OCI-LY3 (cell line): ENCODE measurements at regions not wholly inside any gene's neighbourhood (a gene's known extent, or its start where the extent isn't known, plus 50 kb on each side); places are given as distances from the start of the nearest gene placed in this dataset.

ENCODE experiments used
- H2AFZ ChIP-seq: fragments of 200-600, 300-600 bp; shearing (Covaris generic); 2 replicates; pipeline ENCODE4 v1.6.0; 2014; ENCODE audit warnings: antibody characterized with exemption, low read depth, low read length
- H3K27ac ChIP-seq: fragments of 200-600, 300-600 bp; sonication (generic); 2 replicates; pipeline ENCODE4 v1.5.1; 2014; ENCODE audit warnings: mild to moderate bottlenecking, low read length, moderate library complexity, mixed read lengths
- H3K27me3 ChIP-seq: fragments of 200-600, 300-600 bp; sonication (generic); 2 replicates; pipeline ENCODE4 v1.6.1; 2014; ENCODE audit warnings: low read depth, low read length, mixed read lengths
- H3K36me3 ChIP-seq: fragments of 200-600, 300-600 bp; sonication (generic); replicated peaks from 2 replicates; pipeline ENCODE3; 2014; ENCODE audit warnings: low read depth, low read length, mixed read lengths
- H3K4me1 ChIP-seq: fragments of 300-600, 200-600 bp; sonication (generic); 2 replicates; pipeline ENCODE4 v1.6.1; 2014; ENCODE audit warnings: low read length, mixed read lengths
- H3K4me2 ChIP-seq: fragments of 200-600, 300-600 bp; sonication (generic); 2 replicates; pipeline ENCODE4 v1.6.1; 2014; ENCODE audit warnings: low read length, mixed read lengths
- H3K4me3 ChIP-seq: fragments of 300-600, 200-600 bp; sonication (generic); 2 replicates; pipeline ENCODE4 v1.5.1; 2014; ENCODE audit warnings: antibody characterized with exemption, mild to moderate bottlenecking, low read length, moderate library complexity
- H3K79me2 ChIP-seq: fragments of 300-600, 200-600 bp; shearing (Covaris generic); 2 replicates; pipeline ENCODE4 v1.6.1; 2014; ENCODE audit warnings: mild to moderate bottlenecking, low read length, mixed read lengths
- H3K9ac ChIP-seq: fragments of 300-600, 200-600 bp; shearing (Covaris generic); 2 replicates; pipeline ENCODE4 v1.6.0; 2014; ENCODE audit warnings: mild to moderate bottlenecking, low read length, moderate library complexity
- H3K9me3 ChIP-seq: fragments of 200-600, 300-600 bp; shearing (Covaris generic); 2 replicates; pipeline ENCODE4 v1.6.1; 2014; ENCODE audit warnings: low read length, mixed read lengths; ENCODE audit not compliant: insufficient read depth
- H4K20me1 ChIP-seq: fragments of 200-600, 300-600 bp; sonication (generic); 2 replicates; pipeline ENCODE4 v1.6.1; 2016; ENCODE audit warnings: low read length, mixed read lengths; ENCODE audit not compliant: insufficient read depth
- EZH2phosphoT487 ChIP-seq: fragments of 200-600 bp; shearing (Covaris generic); IDR thresholded peaks from 2 replicates; pipeline ENCODE4 v1.6.1; 2018; ENCODE audit warnings: antibody characterized with exemption, mixed run types, low read depth
- TF ChIP-seq, protein P1 (sequence below): fragments of 200-600, 300-600 bp; sonication (generic); IDR thresholded peaks from 2 replicates; pipeline ENCODE4 v1.5.1; 2014; ENCODE audit warnings: antibody characterized with exemption, low read length, low read depth

DNA sequence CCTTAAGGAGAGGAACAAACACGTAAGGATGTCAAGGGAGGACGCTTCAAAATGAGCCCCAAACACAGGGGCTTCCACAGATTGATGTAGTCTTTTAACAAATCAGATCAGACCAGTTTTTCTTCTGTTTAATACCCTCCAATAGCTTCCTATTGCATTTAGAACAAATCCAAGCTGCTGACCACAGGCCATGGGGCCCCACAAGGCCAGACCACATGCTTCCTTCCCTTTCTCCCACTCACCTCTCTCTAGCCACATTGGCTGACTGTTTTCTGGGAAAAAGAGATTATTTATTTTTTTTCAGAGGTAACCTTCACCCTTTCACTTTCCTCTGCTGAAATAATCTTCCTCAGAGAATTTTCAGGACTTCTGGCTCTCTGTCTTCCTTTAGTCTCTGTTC lies 380.6 kb downstream of the SIPA1L2 start:
- no peaks in the 10 kb centered on the region for H3K9me3 ChIP-seq
- no peaks in the 10 kb centered on the region for H3K36me3 ChIP-seq
- 0 out of 2 replicates have a peak, but pooled peaks cover 6% of the 10 kb centered on the region for H3K27me3 ChIP-seq
- no peak overlapping the region for H2AFZ ChIP-seq
- no peak overlapping the region for H3K9ac ChIP-seq
- H4K20me1 ChIP-seq: no peaks in the 10 kb centered on the region
- no peak for TF ChIP-seq EZH2phosphoT487
- TF ChIP-seq, protein P1, sequence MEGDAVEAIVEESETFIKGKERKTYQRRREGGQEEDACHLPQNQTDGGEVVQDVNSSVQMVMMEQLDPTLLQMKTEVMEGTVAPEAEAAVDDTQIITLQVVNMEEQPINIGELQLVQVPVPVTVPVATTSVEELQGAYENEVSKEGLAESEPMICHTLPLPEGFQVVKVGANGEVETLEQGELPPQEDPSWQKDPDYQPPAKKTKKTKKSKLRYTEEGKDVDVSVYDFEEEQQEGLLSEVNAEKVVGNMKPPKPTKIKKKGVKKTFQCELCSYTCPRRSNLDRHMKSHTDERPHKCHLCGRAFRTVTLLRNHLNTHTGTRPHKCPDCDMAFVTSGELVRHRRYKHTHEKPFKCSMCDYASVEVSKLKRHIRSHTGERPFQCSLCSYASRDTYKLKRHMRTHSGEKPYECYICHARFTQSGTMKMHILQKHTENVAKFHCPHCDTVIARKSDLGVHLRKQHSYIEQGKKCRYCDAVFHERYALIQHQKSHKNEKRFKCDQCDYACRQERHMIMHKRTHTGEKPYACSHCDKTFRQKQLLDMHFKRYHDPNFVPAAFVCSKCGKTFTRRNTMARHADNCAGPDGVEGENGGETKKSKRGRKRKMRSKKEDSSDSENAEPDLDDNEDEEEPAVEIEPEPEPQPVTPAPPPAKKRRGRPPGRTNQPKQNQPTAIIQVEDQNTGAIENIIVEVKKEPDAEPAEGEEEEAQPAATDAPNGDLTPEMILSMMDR: no peak
- no peak overlapping the region for H3K4me3 ChIP-seq
- H3K4me1 ChIP-seq: no peaks in the 10 kb centered on the region
- no peaks in the 10 kb centered on the region for H3K79me2 ChIP-seq
- H3K27ac ChIP-seq: no peak overlapping the region
- H3K4me2 ChIP-seq: no peak overlapping the region

DNA sequence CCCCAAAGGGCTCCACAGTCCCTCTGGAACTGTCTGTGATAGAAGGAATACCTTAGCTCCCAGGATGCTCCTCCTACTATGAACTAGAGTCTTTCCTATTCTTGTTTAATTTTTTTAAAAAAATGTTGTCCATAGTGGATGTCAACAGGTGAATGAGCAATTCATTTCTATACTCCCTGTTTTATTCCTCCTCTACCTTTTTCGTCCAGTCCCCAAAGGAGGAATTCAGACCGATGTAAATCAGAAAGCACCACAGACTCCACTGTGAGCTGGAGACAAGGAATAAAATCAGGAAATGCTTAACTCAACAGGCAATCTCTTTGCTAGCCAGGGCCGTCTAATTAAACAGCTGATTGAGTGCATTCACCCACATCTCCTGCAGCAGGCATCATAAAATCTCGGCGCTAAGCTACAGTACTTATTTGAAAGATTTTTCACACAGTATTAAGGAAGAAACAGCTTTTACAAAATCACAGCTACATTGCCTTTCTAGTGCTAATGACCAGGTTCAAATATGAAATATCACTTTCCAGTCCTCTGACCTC lies 381.6 kb downstream of the SIPA1L2 start:
- no peak overlapping the region for H3K4me3 ChIP-seq
- H3K9me3 ChIP-seq: no peaks in the 10 kb centered on the region
- H2AFZ ChIP-seq: no peak overlapping the region
- TF ChIP-seq, protein P1: no peak
- no peak for TF ChIP-seq EZH2phosphoT487
- no peak overlapping the region for H3K27ac ChIP-seq
- H4K20me1 ChIP-seq: no peaks in the 10 kb centered on the region
- no peak overlapping the region for H3K4me2 ChIP-seq
- H3K4me1 ChIP-seq: no peaks in the 10 kb centered on the region
- no peak overlapping the region for H3K9ac ChIP-seq
- H3K36me3 ChIP-seq: no peaks in the 10 kb centered on the region
- H3K27me3 ChIP-seq: 0 out of 2 replicates have a peak, but pooled peaks cover 7% of the 10 kb centered on the region
- H3K79me2 ChIP-seq: no peaks in the 10 kb centered on the region

DNA sequence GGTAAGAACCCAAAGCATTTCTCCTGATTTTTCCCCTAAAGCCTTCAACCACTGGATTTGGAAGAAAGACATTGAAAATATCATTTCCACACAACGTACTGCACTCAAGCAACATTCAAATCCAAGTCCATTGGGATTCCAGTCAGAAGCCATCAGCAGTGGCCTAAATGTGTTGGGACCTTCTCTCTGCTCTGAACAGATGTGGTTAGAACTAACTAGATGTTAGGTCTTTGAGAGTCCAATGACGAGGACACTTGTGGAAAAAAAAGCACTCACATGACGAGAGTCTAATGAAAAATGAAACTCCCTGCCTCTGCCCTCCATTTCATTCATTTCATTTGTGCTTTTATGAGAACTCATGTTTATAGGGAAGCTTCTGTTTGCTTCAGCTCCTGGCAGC lies 382.3 kb downstream of the SIPA1L2 start:
- H3K9me3 ChIP-seq: no peaks in the 10 kb centered on the region
- no peak overlapping the region for H3K4me3 ChIP-seq
- no peak overlapping the region for H3K9ac ChIP-seq
- H3K4me1 ChIP-seq: no peaks in the 10 kb centered on the region
- no peak overlapping the region for H3K4me2 ChIP-seq
- no peaks in the 10 kb centered on the region for H3K36me3 ChIP-seq
- H2AFZ ChIP-seq: no peak overlapping the region
- 0 out of 2 replicates have a peak, but pooled peaks cover 7% of the 10 kb centered on the region for H3K27me3 ChIP-seq
- no peaks in the 10 kb centered on the region for H4K20me1 ChIP-seq
- no peak overlapping the region for H3K27ac ChIP-seq
- TF ChIP-seq EZH2phosphoT487: no peak
- TF ChIP-seq, protein P1: no peak
- H3K79me2 ChIP-seq: no peaks in the 10 kb centered on the region

DNA sequence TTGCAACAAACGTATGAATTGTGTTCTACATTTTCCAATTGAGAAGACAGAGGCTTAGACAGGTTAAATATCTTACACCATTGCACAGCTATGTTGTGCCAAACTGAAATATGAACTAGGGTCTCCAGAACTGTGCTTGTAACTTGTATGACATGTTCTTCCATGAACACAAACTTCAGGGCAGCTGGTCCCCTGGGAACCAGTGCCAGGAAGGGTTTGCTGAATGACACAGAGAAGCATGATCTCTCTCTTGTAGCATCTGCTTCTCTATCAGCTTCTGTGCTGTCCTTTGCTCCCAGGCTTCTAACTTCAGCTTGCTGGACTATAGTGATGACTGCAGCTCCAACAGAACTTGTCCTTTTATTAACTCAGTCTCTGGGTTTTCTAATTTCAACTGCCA lies 385.5 kb downstream of the SIPA1L2 start:
- H3K27me3 ChIP-seq: peaks cover 25% of the 10 kb centered on the region; the same call in 1 of the 2 replicates
- H3K9me3 ChIP-seq: no peaks in the 10 kb centered on the region
- no peak overlapping the region for H2AFZ ChIP-seq
- H4K20me1 ChIP-seq: no peaks in the 10 kb centered on the region
- no peaks in the 10 kb centered on the region for H3K36me3 ChIP-seq
- TF ChIP-seq, protein P1: no peak
- TF ChIP-seq EZH2phosphoT487: no peak
- H3K4me2 ChIP-seq: no peak overlapping the region
- no peak overlapping the region for H3K9ac ChIP-seq
- H3K4me1 ChIP-seq: no peaks in the 10 kb centered on the region
- no peak overlapping the region for H3K27ac ChIP-seq
- no peak overlapping the region for H3K4me3 ChIP-seq
- no peaks in the 10 kb centered on the region for H3K79me2 ChIP-seq
